Subcutaneous abdominal adipose tissue (tissue), 5 donors: ENCODE measurements at regions not wholly inside any gene's neighbourhood (a gene's known extent, or its start where the extent isn't known, plus 50 kb on each side); places are given as distances from the start of the nearest gene placed in this dataset.

Experiments
- H3K27ac ChIP-seq: one replicate; pipeline ENCODE4 v1.7.0; 2013; ENCODE audit warnings: low read depth, mild to moderate bottlenecking, inconsistent platforms, low read length, moderate library complexity
- H3K27me3 ChIP-seq, 5 donors: one replicate each; pipeline ENCODE4 v1.7.0; 2013; ENCODE audit warnings: low read length in 5 of 5, inconsistent platforms in 1 of 5; ENCODE audit not compliant: control insufficient read depth in 5 of 5, insufficient read depth in 4 of 5
- H3K36me3 ChIP-seq, 5 donors: one replicate each; pipeline ENCODE4 v1.7.0; 2013; ENCODE audit warnings: low read length in 5 of 5; ENCODE audit not compliant: control insufficient read depth in 5 of 5, insufficient read depth in 5 of 5
- H3K4me1 ChIP-seq, 5 donors: one replicate each; pipeline ENCODE4 v1.7.0; 2013; ENCODE audit warnings: low read length in 5 of 5, mild to moderate bottlenecking in 3 of 5, moderate library complexity in 1 of 5; ENCODE audit not compliant: control insufficient read depth in 5 of 5, insufficient read depth in 5 of 5
- H3K4me3 ChIP-seq, 5 donors: one replicate each; pipeline ENCODE4 v1.7.0; 2013; ENCODE audit warnings: low read length in 5 of 5, low read depth in 1 of 5
- H3K9ac ChIP-seq, 5 donors: one replicate each; pipeline ENCODE4 v1.7.0; 2013; ENCODE audit warnings: low read length in 5 of 5, mild to moderate bottlenecking in 4 of 5, moderate library complexity in 3 of 5
- H3K9me3 ChIP-seq, 5 donors: one replicate each; pipeline ENCODE4 v1.7.0; 2013; ENCODE audit warnings: low read length in 5 of 5; ENCODE audit not compliant: control insufficient read depth in 5 of 5
- donor health status: healthy.
- donor health status: healthy.
- donor health status: healthy.
- donor health status: healthy.
- donor health status: healthy.

DNA sequence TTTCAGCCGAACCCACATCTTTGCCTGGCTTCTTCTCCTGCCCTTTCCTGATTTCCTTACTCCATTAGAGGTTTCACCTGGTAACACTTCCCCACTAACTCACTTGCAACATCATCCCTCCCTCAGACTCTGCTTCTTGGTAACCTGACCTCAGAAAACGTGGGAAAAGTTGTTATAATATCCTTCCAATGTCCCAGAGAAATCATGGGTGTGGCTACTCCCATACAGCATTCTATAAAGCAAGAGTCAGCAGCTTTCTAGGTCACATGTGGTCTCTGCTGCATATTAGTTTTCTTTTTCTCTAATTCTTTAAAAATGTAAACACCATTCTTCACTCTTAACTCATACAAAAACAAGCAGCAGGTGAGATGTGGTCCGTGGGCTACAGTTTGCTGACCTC, 283.1 kb upstream of the MAOA start:
- Histone ChIP-seq H3K9ac (no peak overlapping the region), H3K4me1 (no peaks in the 10 kb centered on the region), H3K27me3 (peaks cover 0 to 10% (median 0%) of the 10 kb centered on the region in 5 donors), H3K27ac (no peak overlapping the region), H3K36me3 (no peaks in the 10 kb centered on the region), H3K4me3 (no peak overlapping the region), H3K9me3 (peaks cover 0 to 23% (median 5%) of the 10 kb centered on the region in 5 donors)

DNA sequence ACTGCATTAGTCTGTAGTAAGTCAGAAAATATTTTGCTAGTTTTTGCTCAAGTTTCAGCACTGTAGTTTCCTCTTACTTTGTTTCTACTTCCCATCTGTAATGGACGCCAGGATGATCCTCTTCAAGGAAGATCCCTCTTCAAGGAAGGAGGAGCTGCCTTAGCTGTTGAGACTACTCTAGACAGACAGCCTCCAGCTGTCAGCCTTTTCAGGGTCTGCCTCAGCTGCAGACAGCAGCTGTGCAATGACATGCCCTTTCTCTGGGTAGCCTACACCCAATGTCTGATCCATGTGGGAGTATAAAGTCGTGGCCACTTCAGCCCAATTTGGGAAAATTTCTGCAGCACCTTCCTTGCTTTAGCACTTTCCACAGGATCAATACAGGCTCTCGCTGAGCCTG, 281.0 kb upstream of the MAOA start:
- no peak overlapping the region for H3K27ac ChIP-seq
- peaks cover 0 to 21% (median 5%) of the 10 kb centered on the region in 5 donors for H3K9me3 ChIP-seq
- H3K36me3 ChIP-seq: no peaks in the 10 kb centered on the region
- H3K4me3 ChIP-seq: no peak overlapping the region
- no peak overlapping the region for H3K9ac ChIP-seq
- no peaks in the 10 kb centered on the region for H3K4me1 ChIP-seq
- H3K27me3 ChIP-seq: peaks cover 0 to 10% (median 0%) of the 10 kb centered on the region in 5 donors

DNA sequence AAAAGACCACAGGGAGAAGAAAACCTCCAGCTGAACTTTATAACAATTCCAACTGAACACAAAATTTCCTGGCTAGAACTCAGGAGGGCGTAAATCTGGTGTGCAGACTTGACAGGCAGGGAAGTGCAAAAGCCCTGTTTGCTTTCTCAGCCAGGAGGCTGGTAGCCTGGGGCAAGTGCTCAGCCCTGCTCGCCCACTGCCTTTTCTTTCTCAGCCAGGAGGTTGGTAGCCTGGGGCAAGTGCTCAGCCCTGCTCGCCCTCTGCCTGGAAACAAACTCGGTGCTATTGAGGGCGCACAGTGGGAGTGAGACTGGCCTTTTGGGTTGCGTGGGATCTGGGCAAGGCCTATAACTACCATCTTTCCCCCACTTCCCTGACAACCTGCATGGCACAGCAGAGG, 275.4 kb upstream of the MAOA start:
- Histone ChIP-seq H3K9ac (no peak overlapping the region), H3K36me3 (no peaks in the 10 kb centered on the region), H3K27ac (no peak overlapping the region), H3K4me1 (no peaks in the 10 kb centered on the region), H3K27me3 (peaks cover 0 to 3% (median 0%) of the 10 kb centered on the region in 5 donors), H3K4me3 (no peak overlapping the region), H3K9me3 (peaks cover 0 to 23% (median 14%) of the 10 kb centered on the region in 5 donors)

DNA sequence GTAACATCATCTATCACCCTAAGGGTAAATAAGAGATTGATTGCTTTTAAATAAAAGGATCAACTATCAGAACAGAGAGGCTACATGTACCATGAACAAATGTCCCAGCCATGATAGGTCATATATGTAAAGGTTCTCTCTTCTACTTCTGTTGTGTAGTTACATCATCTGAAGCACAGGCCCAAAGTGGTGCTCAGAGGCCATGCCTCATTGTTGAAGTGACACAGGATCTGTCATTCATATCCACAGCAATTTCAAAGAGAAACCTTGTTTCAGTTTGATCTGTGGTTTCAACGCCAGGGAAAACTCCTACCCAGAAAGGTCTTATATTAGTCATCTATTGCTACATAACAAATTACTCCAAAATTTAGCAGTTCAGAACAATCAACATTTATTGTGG, 269.2 kb upstream of the MAOA start:
- no peak overlapping the region for H3K4me3 ChIP-seq
- H3K27me3 ChIP-seq: peaks cover 0 to 13% (median 0%) of the 10 kb centered on the region in 5 donors

DNA sequence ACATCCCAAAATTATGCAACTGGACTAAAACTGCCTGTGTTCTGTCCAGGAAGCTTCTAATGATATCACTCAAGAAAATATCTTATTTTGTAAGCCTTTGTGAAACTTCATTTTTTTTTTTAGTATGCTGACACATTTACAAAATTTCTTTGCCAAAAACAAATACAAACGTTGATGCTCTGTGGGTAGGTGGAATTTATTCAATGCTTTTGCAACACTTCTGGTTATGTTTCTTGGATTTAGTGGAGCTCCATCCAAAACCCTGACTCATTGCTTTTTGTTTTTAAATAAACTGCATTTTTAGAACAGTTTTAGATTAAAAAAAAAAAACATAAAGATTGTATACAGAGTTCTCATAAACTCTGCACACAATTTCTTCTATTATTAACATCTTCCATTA, 250.9 kb upstream of the MAOA start:
- H3K27me3 ChIP-seq: peaks cover 0 to 4% (median 0%) of the 10 kb centered on the region in 5 donors
- no peaks in the 10 kb centered on the region for H3K9me3 ChIP-seq
- no peak overlapping the region for H3K4me3 ChIP-seq
- no peak overlapping the region for H3K27ac ChIP-seq
- no peaks in the 10 kb centered on the region for H3K4me1 ChIP-seq
- H3K9ac ChIP-seq: no peak overlapping the region
- no peaks in the 10 kb centered on the region for H3K36me3 ChIP-seq

More for the DNA sequence above, 269.2 kb upstream of the MAOA start:
- Histone ChIP-seq H3K27ac (no peak overlapping the region), H3K4me1 (no peaks in the 10 kb centered on the region), H3K9me3 (peaks cover 0 to 9% (median 7%) of the 10 kb centered on the region in 5 donors), H3K9ac (no peak overlapping the region), H3K36me3 (no peaks in the 10 kb centered on the region)

DNA sequence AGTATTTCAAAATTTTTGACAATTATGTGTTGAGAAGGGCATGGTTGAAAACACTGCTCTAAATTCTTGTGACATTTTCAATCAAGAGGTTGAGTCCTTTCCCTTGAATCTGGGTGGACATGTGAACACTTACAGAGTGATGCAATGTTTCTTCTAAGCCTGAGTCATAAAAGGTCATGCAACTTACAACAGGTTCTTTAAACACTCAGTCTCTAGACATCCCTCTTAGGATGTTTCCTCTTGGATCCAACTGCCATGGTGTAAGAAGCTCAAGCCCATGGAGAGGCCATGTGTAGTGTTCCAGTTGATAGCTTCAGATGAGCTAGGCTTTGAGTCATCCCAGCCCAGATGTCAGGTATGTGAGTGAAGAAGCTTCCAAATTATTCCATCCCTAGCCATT, 232.2 kb upstream of the MAOA start:
- Histone ChIP-seq H3K9me3 (peaks cover 0 to 4% (median 0%) of the 10 kb centered on the region in 5 donors), H3K4me1 (no peaks in the 10 kb centered on the region), H3K4me3 (no peak overlapping the region), H3K27me3 (peaks cover 0 to 17% (median 3%) of the 10 kb centered on the region in 5 donors), H3K36me3 (no peaks in the 10 kb centered on the region), H3K9ac (no peak overlapping the region), H3K27ac (no peak overlapping the region)

DNA sequence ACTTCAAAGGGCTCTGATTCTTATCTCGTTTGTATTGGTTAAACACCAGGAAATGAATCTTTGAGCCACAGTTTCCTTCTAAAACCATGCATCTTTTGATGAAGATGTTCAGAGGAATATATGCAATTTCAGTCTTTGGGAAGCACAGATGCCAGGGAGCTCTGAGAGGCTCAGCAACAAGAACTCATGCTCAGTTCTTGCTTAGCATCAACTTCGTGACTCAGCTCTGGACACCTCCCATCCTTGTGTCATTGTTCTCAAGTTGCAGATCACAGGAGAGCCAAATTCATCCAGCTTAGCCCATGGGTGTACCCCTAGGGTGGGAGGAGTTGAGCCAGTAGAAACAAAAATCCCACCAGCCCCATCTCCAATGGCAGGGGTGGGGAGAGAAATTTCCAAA, 219.6 kb upstream of the MAOA start:
- H3K27me3 ChIP-seq: no peaks in the 10 kb centered on the region

DNA sequence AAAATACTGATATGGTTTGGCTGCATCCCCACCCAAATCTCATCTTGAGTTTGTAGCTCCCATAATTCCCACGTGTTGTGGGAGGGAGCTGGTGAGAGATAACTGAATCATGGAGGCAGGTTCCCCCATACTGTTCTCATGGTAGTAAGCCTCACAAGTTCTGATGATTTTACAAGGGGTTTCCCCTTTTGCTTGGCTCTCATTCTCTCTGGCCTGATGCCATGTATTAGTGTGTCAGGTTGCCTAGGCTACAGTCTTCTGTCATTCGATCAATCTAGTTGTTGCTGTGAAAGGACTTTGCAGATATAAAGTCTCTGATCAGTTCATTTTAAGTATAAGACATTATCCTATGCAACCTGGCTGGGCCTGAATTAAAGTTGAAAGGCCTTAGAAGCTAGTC, 209.3 kb upstream of the MAOA start:
- no peak overlapping the region for H3K27ac ChIP-seq
- H3K9me3 ChIP-seq: peaks cover 4 to 20% (median 8%) of the 10 kb centered on the region in 5 donors
- no peaks in the 10 kb centered on the region for H3K4me1 ChIP-seq
- no peaks in the 10 kb centered on the region for H3K36me3 ChIP-seq
- no peak overlapping the region for H3K4me3 ChIP-seq
- no peak overlapping the region for H3K9ac ChIP-seq
- H3K27me3 ChIP-seq: peaks cover 0 to 15% (median 4%) of the 10 kb centered on the region in 5 donors

More for the DNA sequence above, 219.6 kb upstream of the MAOA start:
- Histone ChIP-seq H3K9ac (no peak overlapping the region), H3K27ac (no peak overlapping the region), H3K4me3 (no peak overlapping the region), H3K9me3 (peaks cover 0 to 17% (median 5%) of the 10 kb centered on the region in 5 donors), H3K36me3 (no peaks in the 10 kb centered on the region), H3K4me1 (no peaks in the 10 kb centered on the region)

DNA sequence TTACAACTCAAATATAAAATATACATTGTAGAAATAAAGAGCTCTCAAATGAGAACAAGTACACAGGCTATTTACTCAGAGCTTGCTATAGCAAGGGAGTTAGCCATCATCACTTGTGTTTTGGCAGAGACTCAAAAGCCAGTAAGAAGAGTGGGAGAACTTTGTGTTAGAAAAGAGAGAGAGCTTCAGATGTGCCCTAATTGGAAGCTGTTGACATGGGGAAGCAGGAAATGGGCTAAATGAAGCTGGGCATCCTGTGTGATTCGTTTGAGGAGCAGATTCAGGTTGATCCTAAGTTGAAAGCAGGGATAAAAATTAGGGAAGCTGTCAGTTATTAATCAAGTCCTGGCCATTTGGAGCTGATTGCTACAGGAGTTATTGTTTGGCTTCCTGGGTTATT, 207.4 kb upstream of the MAOA start:
- Histone ChIP-seq H3K27me3 (peaks cover 0 to 8% (median 3%) of the 10 kb centered on the region in 5 donors), H3K4me3 (no peak overlapping the region), H3K27ac (no peak overlapping the region), H3K36me3 (no peaks in the 10 kb centered on the region), H3K9ac (no peak overlapping the region), H3K4me1 (no peaks in the 10 kb centered on the region), H3K9me3 (peaks cover 11 to 39% (median 21%) of the 10 kb centered on the region in 5 donors)

DNA sequence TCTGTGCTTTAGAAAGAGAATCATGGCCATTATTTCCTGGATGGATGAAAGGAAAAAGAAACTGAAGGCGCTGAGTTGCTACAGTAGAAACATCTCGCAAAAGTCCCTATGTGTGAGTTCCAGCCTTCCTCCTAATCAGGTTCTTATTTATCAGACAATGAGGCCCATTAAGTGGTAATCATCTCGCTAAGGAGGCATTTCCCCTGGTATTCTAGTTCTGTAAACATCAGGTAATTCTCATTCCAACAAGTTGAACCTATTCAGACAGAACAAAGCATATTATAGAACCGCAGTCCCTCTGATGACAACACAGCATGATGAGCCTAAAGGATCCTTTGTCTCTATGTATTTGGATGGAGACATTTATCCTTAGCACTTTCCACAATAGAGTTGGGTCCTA, 205.7 kb upstream of the MAOA start:
- H3K27me3 ChIP-seq: no peaks in the 10 kb centered on the region
- H3K4me1 ChIP-seq: no peaks in the 10 kb centered on the region
- H3K9me3 ChIP-seq: peaks cover 11 to 44% (median 21%) of the 10 kb centered on the region in 5 donors
- no peak overlapping the region for H3K27ac ChIP-seq
- H3K4me3 ChIP-seq: no peak overlapping the region
- H3K36me3 ChIP-seq: no peaks in the 10 kb centered on the region
- H3K9ac ChIP-seq: no peak overlapping the region
